ENCODE measurements at regions not wholly inside any gene's neighbourhood (a gene's known extent, or its start where the extent isn't known, plus 50 kb on each side); places are given as distances from the start of the nearest gene placed in this dataset.

DNA sequence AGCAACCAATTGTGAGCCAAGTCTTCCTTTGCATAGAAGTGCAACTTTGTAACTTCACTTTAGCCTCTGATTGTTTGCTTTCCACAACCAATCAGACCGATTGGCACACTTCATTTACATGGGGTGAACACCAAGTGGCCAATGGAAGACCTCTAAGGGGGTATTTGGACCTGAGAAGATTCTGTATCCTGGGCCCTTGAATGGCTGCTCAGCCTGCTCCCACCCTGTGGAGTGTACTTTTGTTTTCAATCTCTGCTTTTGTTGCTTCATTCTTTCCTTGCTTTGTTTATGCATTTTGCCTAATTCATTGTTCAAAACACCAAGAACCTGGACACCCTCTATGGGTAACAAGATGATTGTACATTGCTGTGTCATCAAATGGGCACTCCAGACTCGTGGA, 385.7 kb upstream of the NRP1 start:
- TF ChIP-seq, protein P1, sequence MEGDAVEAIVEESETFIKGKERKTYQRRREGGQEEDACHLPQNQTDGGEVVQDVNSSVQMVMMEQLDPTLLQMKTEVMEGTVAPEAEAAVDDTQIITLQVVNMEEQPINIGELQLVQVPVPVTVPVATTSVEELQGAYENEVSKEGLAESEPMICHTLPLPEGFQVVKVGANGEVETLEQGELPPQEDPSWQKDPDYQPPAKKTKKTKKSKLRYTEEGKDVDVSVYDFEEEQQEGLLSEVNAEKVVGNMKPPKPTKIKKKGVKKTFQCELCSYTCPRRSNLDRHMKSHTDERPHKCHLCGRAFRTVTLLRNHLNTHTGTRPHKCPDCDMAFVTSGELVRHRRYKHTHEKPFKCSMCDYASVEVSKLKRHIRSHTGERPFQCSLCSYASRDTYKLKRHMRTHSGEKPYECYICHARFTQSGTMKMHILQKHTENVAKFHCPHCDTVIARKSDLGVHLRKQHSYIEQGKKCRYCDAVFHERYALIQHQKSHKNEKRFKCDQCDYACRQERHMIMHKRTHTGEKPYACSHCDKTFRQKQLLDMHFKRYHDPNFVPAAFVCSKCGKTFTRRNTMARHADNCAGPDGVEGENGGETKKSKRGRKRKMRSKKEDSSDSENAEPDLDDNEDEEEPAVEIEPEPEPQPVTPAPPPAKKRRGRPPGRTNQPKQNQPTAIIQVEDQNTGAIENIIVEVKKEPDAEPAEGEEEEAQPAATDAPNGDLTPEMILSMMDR (IDR thresholded peaks at IDR 0.05), result no peak
- no peak for TF ChIP-seq POLR2A (IDR thresholded peaks at IDR 0.05)
